Gastroesophageal sphincter (tissue), 3 donors: ENCODE measurements at regions not wholly inside any gene's neighbourhood (a gene's known extent, or its start where the extent isn't known, plus 50 kb on each side); places are given as distances from the start of the nearest gene placed in this dataset.

Experiments
- CTCF ChIP-seq, 4 experiments: fragments of 200-600 bp in 2 of 4; fragments of 450-650 bp in 2 of 4; sonication (generic) in 1 of 4; IDR thresholded peaks; one replicate each; pipeline ENCODE4 v1.5.1; 2017 to 2019; ENCODE audit warnings: antibody characterized with exemption in 4 of 4, mild to moderate bottlenecking in 2 of 4, moderate library complexity in 2 of 4
- POLR2AphosphoS5 ChIP-seq: sonication (generic); formaldehyde crosslinking; IDR thresholded peaks from one replicate; pipeline ENCODE4 v1.6.1; 2017; ENCODE audit warnings: antibody characterized with exemption

DNA sequence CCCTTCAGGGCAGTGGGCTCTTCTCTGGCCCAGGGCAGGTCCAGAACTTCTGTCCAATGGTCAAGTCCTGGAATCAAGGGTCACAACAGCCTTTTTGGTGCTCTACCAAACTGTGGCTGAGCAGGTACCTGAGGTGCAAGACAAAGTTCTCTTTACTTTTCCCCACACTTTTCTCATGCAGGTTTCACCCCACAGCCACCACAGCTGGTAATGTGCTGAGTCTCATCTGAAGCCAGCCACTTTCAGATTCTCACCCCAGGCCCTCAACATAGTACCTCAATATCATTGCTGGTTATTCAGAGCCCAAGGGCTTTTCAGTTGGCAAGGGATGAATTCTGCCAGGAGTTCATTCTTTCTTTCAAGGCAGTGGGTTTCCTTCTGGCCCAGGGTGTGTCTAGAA lies 426.0 kb downstream of the TECRL start:
- TF ChIP-seq CTCF (IDR thresholded peaks at IDR 0.05) (no peak), POLR2AphosphoS5 (no peak)
